ENCODE measurements at regions not wholly inside any gene's neighbourhood (a gene's known extent, or its start where the extent isn't known, plus 50 kb on each side); places are given as distances from the start of the nearest gene placed in this dataset.
A peak's percentile ranks its signal among the peaks of the same experiment; 100 is the strongest.

DNA sequence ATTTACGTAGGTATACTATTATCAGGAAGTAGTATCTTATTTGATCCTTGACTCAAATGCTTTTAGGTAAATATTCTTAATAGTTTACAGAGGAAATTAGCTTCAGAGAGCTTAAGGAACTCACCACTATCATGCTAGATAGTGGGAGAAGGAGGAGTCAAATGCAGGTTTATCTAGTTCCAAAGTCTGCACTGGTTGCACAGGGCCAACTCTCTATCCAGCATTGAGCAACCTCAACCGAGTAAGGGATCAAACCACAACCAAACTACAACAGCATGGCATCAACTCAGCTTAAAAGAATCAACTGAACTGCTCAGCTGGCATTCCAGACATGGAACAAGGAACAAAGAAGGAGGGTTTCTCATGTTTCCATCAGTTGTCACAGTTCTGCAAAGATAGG is 306.0 kb downstream of the MAF start:
- Mint-ChIP-seq H3K4me1 (peaks cover 2% of the 10 kb centered on the region), H3K9me3 (no peaks in the 10 kb centered on the region), H3K36me3 (no peaks in the 10 kb centered on the region), H3K27me3 (peaks cover 52% of the 10 kb centered on the region), H3K27ac (no peak overlapping the region), H3K4me3 (no peak overlapping the region)
- no peak for DNase-seq

DNA sequence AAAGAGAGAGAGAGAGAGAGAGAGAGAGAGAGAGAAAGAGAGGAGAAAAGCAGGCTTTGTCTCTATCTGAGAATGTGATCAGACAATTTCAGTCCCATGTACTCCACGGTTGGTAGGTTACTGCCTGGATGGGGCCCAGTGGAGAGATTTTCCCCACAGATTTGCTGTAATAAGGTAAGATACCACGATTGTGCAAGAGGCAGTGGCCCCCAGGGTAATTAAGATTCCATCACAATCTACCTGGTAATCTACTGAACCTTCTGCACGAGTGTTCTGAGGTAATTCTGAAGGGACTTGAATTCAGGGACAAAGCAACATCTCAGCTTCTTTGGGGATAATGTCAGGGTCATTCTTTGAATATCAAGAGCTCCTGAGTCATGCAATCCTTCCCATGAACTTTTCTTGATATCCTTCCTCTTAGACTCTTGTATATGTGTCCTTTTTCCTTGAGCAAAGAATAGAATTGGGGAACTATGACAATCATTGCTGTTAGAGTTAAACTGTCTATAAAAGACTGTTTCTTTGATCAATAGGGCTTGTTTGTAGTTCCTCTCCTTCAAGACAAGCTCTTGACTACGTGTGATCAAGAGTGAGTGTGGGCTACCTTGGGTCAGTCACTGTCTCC is 306.6 kb downstream of the MAF start:
- peaks cover 2% of the 10 kb centered on the region for H3K4me1 Mint-ChIP-seq
- H3K9me3 Mint-ChIP-seq, result no peaks in the 10 kb centered on the region
- H3K4me3 Mint-ChIP-seq, result no peak overlapping the region
- no peaks in the 10 kb centered on the region for H3K36me3 Mint-ChIP-seq
- no peak for DNase-seq
- H3K27ac Mint-ChIP-seq, result no peak overlapping the region
- peaks cover 56% of the 10 kb centered on the region for H3K27me3 Mint-ChIP-seq

DNA sequence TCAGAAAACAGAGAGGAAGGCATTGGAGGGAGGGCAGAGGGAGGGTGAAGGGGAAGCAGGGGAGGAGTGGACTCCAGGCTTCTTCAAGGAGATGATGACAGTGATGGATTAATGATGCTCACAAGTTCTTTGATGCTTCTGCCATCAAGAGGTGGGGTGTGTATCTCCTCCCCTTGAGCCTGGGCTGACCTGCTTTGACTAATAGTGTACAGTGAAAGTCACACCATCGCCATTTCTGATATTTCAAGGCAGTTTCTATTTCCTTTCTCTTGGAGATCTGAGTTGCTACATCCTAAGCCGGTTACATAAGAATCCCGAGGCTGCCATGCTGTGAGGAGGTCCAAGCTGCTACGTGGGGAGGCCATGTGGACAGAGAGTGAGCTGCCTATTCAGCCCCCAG is 312.5 kb downstream of the MAF start:
- H3K36me3 Mint-ChIP-seq, result no peaks in the 10 kb centered on the region
- H3K27ac Mint-ChIP-seq, result no peak overlapping the region
- no peak overlapping the region for H3K4me3 Mint-ChIP-seq
- peaks cover 62% of the 10 kb centered on the region for H3K27me3 Mint-ChIP-seq
- H3K4me1 Mint-ChIP-seq, result peaks cover 20% of the 10 kb centered on the region
- H3K9me3 Mint-ChIP-seq, result no peaks in the 10 kb centered on the region
- no peak for DNase-seq

DNA sequence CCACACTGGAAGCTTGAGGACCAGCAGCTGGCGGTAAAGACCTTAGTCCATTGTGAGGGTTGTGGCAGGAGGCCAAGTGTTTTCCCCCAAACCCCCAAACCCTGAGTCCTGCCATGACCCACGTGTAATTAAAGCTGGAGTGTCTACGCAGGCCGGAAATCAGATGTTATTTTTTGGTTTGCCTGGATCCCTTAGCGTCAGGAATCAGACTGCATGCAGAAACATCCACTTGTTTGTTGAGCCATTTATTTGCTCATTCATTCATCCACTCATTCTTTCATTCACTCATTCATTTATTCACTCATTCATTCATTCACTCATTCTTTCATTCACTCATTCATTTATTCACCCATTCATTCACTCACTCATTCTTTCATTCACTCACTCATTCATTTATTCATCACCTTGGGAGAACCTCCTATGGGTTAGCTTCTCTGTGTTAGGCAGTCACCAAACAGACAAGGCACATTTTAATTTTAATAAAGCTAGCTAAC is 313.1 kb downstream of the MAF start:
- Mint-ChIP-seq H3K27me3 (peaks cover 66% of the 10 kb centered on the region), H3K4me3 (no peak overlapping the region), H3K27ac (no peak overlapping the region), H3K9me3 (no peaks in the 10 kb centered on the region), H3K4me1 (peaks cover 26% of the 10 kb centered on the region), H3K36me3 (no peaks in the 10 kb centered on the region)
- DNase-seq, result no peak

DNA sequence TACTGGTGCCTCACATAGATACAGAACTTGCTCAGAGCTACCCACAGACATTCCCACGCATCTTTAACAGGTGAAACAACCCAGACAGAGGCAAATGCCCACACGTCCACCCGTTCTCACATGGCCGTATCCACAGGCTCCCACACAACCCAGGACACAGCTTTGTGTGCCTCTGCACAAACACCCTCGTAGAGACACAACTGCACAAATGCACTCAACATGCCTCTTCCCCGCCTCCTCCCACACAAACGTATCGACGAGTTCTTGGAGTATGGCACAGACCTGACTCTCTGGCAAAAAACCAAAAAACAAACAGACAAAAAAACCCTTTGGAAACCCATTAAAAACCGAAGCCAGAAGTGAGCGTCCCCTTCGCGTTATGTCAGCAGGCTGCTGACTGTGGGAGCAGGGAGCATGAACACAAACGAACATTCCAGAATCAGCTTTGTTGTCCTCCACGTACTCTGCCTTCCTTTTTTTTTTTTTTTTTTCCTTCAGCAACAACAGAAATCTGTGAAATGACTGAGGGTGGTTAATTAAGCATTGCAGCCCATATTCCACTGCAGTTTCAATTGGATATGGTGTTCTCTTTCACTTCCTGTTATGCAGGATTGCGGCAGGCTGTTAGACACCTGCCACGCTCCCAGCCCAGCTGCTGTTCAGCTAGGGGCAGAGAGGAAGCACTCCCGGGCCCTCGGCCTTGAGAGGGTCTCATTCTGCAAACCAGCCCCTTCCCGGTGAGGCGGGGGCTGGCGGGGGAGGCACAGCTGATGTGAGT is 313.7 kb downstream of the MAF start:
- Mint-ChIP-seq H3K36me3 (no peaks in the 10 kb centered on the region), H3K4me1 (peaks cover 32% of the 10 kb centered on the region), H3K9me3 (no peaks in the 10 kb centered on the region), H3K27ac (no peak overlapping the region), H3K27me3 (peaks cover 66% of the 10 kb centered on the region), H3K4me3 (no peak overlapping the region)
- no peak for DNase-seq

DNA sequence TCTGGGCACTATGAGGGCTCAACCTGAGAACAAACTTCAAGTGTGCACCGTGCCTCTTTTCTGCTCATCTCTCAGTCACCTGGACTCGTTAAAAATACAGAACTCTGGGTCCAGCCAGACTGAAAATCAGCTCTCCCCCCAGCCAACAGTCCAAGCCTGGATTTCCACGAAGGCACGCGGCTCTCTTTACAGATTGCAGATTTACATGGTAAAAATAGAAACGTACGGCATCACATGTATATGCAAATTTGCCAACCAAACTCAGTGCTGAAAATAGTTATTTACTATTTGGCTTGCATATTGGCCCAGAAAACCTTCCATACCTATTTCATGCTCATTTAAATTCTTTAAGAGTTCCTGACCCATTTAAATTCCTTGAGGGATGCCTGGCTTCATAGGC is 315.8 kb downstream of the MAF start:
- peaks cover 68% of the 10 kb centered on the region for H3K27me3 Mint-ChIP-seq
- no peak overlapping the region for H3K27ac Mint-ChIP-seq
- no peak overlapping the region for H3K4me3 Mint-ChIP-seq
- DNase-seq, result no peak
- no peaks in the 10 kb centered on the region for H3K9me3 Mint-ChIP-seq
- H3K4me1 Mint-ChIP-seq, result peaks cover 35% of the 10 kb centered on the region
- no peaks in the 10 kb centered on the region for H3K36me3 Mint-ChIP-seq

DNA sequence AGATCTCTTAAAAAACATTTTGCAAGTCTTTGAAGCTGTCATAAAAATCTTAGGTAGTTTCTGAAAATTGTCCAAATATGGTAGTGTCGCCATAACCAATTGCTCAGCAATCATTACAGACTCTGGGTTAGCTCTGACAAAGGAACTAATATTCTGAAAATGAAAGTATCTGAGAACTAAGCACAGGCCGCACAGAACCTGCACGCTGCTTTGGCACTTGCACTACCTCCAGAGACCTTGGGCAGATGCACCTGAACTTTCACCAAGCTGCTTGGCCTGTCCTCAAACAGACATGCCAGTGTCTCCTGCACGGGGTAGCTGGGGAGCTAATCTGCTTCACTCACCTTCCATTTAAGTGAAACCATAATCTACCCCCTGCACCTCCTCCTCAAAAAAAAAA is 317.0 kb downstream of the MAF start:
- Mint-ChIP-seq H3K27me3 (peaks cover 68% of the 10 kb centered on the region), H3K4me3 (no peak overlapping the region), H3K9me3 (no peaks in the 10 kb centered on the region), H3K4me1 (peaks cover 37% of the 10 kb centered on the region), H3K27ac (no peak overlapping the region), H3K36me3 (no peaks in the 10 kb centered on the region)
- DNase-seq, result no peak

DNA sequence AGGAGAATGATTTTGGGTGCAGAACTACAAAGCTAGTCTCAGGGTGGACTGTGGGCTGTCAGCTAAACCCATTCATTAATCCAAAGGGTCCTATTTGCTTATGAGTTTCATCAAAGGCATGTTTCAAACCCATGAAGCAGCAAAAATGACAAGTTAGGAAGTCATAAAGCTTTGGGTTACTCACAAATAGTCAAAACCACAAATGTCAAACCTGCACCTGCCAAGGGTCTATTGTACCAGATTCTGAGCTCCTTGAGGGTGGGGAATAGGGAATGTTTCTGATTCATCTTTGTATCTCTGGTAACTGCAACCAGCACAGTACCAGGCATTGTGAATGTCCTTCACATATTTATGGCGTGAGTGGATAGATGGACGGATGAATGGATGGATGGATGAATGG is 317.7 kb downstream of the MAF start:
- peak overlapping the region; percentile 46 for H3K27ac Mint-ChIP-seq
- H3K36me3 Mint-ChIP-seq, result no peaks in the 10 kb centered on the region
- no peak for DNase-seq
- no peak overlapping the region for H3K4me3 Mint-ChIP-seq
- peaks cover 69% of the 10 kb centered on the region for H3K27me3 Mint-ChIP-seq
- H3K4me1 Mint-ChIP-seq, result peaks cover 40% of the 10 kb centered on the region
- H3K9me3 Mint-ChIP-seq, result no peaks in the 10 kb centered on the region

DNA sequence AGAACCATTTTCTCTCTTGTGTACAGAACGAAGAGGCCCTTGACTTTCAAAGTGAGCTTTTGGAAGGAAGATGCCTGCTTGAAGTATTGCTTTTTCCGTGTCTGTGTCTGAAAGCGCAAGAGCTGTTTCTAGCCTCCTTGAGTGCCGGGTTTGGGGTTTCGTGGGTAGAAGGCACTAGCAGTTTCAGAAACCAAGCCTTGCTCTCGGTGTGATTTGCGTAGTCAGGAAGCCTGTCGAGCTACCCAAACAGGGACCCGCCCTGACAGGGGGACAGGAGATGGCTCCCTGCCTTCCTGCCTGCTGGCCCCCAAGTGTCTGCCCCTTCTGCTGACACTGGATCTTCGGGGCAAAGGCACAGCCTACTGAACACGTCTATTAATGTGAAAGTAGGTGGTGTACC is 322.0 kb downstream of the MAF start:
- H3K27me3 Mint-ChIP-seq, result peaks cover 90% of the 10 kb centered on the region

DNA sequence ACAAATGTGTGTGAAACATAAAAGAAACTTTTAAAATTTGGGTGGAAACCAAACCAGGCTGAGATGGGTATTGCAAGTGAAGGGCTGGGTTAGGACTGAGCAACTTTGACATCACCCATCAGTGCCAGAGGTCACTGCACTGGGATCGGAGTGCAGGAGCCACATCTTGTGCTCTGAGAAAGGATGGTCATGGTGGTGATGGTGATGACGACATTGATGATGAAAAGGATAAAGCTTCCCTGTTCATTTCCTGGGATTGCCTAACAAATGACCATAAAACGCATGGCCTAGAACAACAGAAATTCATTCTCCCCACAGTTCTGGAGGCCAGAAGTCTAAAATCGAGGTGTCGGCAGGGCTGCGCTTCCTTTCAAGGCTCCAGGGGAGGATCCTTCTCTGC is 324.0 kb downstream of the MAF start:
- no peak for DNase-seq
- Mint-ChIP-seq H3K4me1 (peaks cover 25% of the 10 kb centered on the region), H3K9me3 (peaks cover 2% of the 10 kb centered on the region), H3K27me3 (peaks cover 94% of the 10 kb centered on the region), H3K4me3 (no peak overlapping the region), H3K36me3 (no peaks in the 10 kb centered on the region), H3K27ac (no peak overlapping the region)

More for the DNA sequence above, 322.0 kb downstream of the MAF start:
- Mint-ChIP-seq H3K4me1 (peaks cover 26% of the 10 kb centered on the region), H3K9me3 (no peaks in the 10 kb centered on the region), H3K4me3 (no peak overlapping the region), H3K27ac (no peak overlapping the region), H3K36me3 (no peaks in the 10 kb centered on the region)
- DNase-seq, result peak; percentile 58

DNA sequence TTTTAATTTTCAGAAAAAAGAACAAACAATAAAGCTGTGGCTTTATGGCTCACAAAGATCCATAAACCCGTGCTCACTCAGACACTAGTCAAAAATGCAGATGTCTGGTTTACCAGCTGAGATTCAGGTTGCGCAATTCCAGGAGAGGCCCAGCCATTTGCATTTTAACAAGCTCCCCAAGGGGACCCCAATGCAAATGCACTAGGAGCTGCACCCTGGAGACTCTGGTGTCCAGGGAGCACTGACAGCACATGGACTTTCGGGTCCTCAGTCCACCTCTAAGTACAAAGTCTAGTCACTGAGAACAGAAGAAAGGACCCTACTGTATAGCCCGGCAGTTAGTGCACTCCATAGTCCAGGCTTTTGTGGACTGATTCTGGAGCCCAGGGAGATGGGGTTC is 326.3 kb downstream of the MAF start:
- Mint-ChIP-seq H3K36me3 (no peaks in the 10 kb centered on the region), H3K9me3 (peaks cover 2% of the 10 kb centered on the region), H3K27ac (no peak overlapping the region), H3K4me3 (no peak overlapping the region), H3K27me3 (peaks cover 91% of the 10 kb centered on the region), H3K4me1 (peaks cover 45% of the 10 kb centered on the region)
- no peak for DNase-seq

DNA sequence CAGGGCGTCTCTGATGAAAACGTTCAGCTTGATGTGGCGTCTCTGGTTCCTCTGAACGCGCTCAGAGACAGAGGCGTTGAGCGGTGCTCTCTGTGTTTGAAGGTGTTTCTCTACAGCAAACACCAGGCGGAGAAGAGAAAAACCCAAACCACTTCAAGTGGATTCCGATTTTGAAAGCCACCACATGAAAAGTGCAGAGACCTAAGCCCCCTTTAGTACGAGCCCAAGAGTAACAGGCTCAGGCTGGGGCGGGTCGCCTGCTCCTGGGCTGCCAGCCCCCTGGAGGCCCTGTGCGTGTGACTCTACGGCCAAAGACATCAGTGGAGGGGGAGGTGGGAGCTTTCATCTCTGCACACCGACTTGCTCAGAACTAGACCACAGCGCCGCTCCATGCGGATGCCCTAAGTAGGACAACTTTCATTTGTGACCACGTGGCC is 328.4 kb downstream of the MAF start:
- H3K36me3 Mint-ChIP-seq, result no peaks in the 10 kb centered on the region
- H3K4me1 Mint-ChIP-seq, result peaks cover 55% of the 10 kb centered on the region
- H3K27me3 Mint-ChIP-seq, result peaks cover 94% of the 10 kb centered on the region
- peak overlapping the region; percentile 80 for H3K27ac Mint-ChIP-seq
- peak overlapping the region; percentile 50 for H3K4me3 Mint-ChIP-seq
- H3K9me3 Mint-ChIP-seq, result peaks cover 2% of the 10 kb centered on the region
- DNase-seq, result peak; percentile 78

DNA sequence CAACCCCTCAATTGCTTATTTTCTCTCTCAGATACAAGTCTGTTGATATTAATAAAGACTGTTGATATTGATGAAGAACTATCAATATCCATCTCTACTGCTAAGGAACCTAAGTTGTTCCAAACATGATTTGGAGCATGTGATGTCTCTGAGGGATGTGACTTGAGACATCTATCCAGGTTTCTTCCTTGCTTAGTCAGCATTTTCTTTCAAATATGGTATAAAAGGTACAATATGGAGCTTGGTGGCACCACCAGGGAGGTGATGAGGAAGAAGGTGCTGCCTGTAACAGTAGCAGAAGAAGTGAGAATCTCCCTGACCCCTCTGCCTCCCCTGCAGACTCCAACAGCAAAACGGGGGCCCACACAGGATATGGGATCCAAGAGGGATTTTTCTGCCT is 329.0 kb downstream of the MAF start:
- no peak for DNase-seq
- peaks cover 2% of the 10 kb centered on the region for H3K9me3 Mint-ChIP-seq
- H3K36me3 Mint-ChIP-seq, result no peaks in the 10 kb centered on the region
- peak overlapping the region; percentile 80 for H3K27ac Mint-ChIP-seq
- H3K4me3 Mint-ChIP-seq, result peak overlapping the region; percentile 50
- peaks cover 56% of the 10 kb centered on the region for H3K4me1 Mint-ChIP-seq
- peaks cover 94% of the 10 kb centered on the region for H3K27me3 Mint-ChIP-seq

DNA sequence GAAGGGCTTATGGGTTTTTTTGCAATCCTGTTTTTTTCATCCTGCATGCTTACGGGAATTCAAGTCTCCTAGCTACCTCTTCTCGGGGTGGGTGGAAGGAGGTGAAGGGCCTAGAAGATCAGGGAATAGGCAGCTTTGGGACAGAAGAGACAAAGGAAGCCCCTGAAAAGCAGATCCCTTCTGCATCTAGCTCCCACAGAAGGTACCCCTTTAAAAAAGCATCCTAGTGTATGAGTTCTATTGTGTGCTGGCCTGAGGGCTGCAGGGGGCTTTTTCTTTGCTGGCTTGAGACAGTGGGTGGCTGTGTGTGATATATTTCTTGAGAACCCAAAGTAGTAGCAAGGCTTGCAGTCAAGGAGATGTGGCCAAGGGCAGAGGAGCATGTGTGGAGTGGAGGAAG is 330.5 kb downstream of the MAF start:
- Mint-ChIP-seq H3K27me3 (peaks cover 94% of the 10 kb centered on the region), H3K4me3 (no peak overlapping the region), H3K4me1 (peaks cover 56% of the 10 kb centered on the region), H3K36me3 (no peaks in the 10 kb centered on the region), H3K9me3 (peaks cover 2% of the 10 kb centered on the region), H3K27ac (peak overlapping the region; percentile 43)
- DNase-seq, result no peak

DNA sequence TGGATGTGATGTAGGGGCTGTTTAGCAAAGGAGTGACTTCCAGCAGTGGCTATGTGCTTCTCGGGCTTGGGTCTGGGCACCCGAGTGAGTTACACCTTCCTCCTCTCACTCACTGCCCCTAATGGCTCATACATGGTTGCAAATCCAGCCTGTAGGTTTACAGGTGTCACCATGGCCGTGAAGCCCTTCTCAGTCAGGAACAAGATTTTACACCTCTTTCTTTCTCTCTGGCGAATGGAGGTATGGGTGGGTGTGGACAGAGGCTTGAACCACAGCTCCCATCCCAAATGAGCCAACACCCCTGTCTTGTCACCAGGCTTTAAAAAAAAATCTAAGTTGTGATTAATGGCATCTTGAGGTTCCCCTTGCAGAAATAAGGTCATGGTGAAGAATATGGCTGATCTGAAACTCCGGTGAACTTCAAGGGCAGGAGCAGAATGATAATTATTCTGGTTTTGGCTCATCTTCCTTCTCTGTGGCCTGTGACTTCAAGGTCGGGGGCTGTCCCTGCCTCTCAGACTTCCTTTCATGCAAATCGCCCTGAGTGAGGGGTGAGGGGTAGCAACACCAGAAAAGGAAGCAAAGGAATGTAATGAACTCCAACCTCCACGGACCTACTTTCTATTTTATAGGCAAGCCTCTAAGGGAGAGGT is 331.2 kb downstream of the MAF start:
- Mint-ChIP-seq H3K27ac (peak overlapping the region; percentile 13), H3K4me1 (peaks cover 56% of the 10 kb centered on the region), H3K9me3 (peaks cover 2% of the 10 kb centered on the region), H3K4me3 (peak overlapping the region; percentile 6), H3K36me3 (no peaks in the 10 kb centered on the region), H3K27me3 (peaks cover 94% of the 10 kb centered on the region)
- peak; percentile 71 for DNase-seq

Measured in activated naive CD8-positive, alpha-beta T cell treated with anti-CD3 and anti-CD28 coated beads for 36 hours (primary cell).